GM19372 (cell line): ENCODE measurements at regions not wholly inside any gene's neighbourhood (a gene's known extent, or its start where the extent isn't known, plus 50 kb on each side); places are given as distances from the start of the nearest gene placed in this dataset.
"Not testable (repeated sequence)": the region's sequence is repeated elsewhere in the genome, so short reads cannot be mapped to it uniquely, and the experiment has no call there.

Experiments used
- ATAC-seq: cut with Tn5 transposase; IDR thresholded peaks from one replicate; pipeline ENCODE4 v1.9.1; 2021; ENCODE audit warnings: mild to moderate bottlenecking, low read depth, moderate library complexity; ENCODE audit not compliant: unreplicated experiment

DNA sequence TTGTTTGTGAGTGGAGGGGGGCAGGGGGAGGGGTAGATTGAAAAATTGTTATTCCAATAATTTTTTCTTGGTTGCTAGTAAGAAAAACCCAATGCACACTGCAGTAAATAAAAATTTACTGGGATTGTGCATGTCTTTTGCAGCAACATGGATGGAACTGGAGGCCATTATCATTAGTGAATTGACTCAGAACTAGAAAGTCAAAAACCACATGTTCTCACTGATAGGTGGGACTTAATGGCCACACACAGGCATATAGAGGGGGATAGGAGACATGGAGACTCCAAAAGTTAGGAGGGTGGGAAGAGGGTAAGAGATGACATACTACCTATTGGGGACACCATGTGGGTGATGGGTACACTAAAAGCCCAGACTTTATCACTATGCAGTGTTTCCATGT lies 67.2 kb downstream of the BUB3 start:
- no peak for ATAC-seq

- ATAC-seq = no peak
Observed at GRCh38 chr10:123222832-123223231, 68.6 kb downstream of the BUB3 start.

DNA sequence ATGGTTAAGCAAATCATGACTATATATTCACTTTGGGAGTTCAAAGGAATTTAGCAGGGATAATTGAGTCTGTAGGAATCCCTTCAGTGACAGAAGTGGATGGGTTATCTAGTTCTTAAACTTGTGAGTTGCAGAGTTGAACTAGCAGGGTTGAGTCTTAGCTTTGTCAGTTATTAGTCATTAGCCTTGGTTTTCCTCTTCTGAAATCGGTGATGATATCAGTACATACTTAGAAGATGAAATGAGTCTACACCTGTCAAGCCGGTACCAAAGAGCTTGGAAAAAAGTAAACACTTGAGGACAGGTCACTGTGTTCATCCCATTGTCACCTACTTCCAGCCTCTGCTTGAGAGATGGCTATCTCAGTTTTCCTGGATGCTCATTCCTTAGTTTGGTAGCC lies 73.5 kb downstream of the BUB3 start:
- no peak for ATAC-seq

- no peak for ATAC-seq
Observed at GRCh38 chr10:123229927-123230630, 75.9 kb downstream of the BUB3 start.

DNA sequence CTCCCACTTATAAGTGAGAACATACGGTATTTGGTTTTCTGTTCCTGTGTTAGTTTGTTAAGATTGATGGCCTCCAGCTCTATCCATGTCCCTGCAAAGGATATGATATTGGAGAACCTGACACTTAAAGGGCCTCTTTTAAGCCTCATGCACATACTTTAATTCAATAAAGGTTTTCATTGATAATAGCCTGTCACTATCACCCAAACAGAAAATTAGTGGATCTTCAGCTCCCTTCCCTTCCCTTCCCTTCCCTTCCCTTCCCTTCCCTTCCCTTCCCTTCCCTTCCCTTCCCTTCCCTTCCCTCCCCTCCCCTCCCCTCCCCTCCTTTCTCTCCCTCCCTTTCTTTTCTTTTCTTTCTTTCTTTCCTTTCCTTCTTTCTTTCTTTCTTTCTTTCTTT lies 78.7 kb downstream of the BUB3 start:
- ATAC-seq = not testable (repeated sequence)

- ATAC-seq = not testable (repeated sequence)
Observed at GRCh38 chr10:123235014-123235413, 80.8 kb downstream of the BUB3 start.

DNA sequence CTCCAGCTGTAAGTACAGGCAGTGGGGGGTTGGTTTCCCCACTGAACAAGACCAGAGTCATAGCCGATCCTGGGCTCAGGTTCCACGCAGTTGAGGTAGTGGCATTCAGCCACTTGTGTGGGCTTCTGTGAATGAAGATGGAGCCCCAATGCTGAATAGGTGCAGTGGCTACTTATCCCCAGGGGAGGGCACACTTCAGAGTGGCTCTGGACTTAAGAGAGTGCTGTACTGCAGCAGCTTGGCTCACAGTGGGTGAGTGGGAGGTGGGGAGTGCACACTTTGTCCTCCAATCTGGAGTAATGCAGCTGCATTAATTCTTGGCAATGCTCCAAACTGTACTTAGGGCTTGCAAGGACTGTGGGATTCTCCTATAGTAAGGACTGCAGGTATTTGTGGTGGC lies 81.9 kb downstream of the BUB3 start:
- no peak for ATAC-seq

DNA sequence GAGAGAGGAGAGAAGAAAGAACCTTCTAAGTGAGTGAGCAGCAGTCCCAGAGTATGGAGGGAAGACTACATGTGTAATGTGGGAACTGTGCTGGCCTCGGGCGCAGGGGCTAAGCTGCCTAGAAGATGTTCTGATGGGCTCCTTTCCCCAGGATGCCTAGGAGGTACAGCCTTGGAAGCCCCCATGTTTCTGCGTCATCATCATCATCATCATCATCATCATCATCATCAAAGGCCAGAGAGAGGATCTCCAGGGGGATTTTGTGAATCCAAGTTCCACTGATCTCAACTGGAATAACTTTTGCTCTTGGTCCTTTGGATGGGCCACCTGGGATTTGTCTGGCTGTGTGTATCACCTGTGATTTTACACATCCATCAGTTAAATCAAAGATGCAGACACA lies 86.0 kb downstream of the BUB3 start:
- ATAC-seq = no peak

DNA sequence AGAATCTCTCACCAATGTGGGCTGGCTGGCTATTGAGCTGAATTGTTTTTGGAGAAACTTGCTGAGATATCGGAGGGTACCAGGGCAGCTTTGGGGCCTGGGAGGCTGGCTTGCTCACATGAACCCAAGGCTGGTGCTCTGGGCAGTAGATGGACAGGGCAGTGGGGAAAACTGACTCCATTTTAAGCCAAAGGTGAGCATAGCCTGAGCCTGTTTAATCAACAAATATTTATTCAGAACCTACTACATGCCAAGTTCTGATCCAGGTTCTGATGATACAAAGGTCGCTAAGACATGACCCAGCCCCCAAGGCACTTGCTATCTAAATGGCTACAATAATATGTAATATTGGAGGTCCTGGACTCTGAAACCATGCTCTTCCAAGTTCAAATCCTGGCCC lies 86.6 kb downstream of the BUB3 start:
- ATAC-seq = no peak

GRCh38 chr10:123241391-123242141 lies 87.4 kb downstream of the BUB3 start:
- ATAC-seq = no peak

GRCh38 chr10:123244747-123245146 lies 90.5 kb downstream of the BUB3 start:
- no peak for ATAC-seq

DNA sequence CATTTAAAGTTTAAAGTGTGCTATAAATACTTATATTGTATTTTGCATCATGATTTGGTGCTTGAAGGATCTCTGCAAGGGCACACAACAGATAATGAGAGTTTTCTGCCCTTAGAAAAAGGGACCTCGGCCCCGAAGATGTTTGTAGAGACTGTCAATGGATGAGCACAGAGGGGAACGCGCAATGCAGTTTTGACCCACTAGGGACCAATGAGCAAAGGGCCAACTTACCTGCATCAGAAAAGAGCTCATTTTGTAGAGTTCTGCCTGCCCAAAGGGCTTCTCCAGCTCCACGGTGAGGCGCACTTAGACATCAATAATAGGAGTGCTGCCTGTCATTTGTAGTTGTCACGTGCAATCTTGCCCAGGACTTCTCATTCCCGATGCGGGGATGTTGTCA lies 91.1 kb downstream of the BUB3 start:
- no peak for ATAC-seq

DNA sequence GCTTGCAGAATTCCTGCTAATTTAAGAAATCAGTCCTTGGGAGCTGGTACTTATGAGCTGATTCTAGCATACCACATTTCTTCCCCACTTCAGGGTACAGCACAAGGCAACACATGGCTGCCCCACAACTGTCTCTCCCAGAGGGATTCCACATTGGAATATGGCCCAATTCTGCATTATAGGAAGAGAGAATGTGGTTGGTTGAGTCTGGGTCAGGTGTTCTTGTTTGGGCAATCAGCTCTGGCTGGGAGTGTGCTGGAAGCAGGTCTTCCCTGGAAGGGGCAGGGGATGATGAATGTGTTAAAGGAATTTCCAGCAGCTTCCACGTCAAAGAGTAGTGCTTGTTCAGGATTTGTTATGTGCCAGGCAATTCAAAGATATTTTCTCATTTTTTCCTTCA lies 95.7 kb downstream of the BUB3 start:
- ATAC-seq = no peak

GRCh38 chr10:123250640-123251039 lies 96.4 kb downstream of the BUB3 start:
- no peak for ATAC-seq

DNA sequence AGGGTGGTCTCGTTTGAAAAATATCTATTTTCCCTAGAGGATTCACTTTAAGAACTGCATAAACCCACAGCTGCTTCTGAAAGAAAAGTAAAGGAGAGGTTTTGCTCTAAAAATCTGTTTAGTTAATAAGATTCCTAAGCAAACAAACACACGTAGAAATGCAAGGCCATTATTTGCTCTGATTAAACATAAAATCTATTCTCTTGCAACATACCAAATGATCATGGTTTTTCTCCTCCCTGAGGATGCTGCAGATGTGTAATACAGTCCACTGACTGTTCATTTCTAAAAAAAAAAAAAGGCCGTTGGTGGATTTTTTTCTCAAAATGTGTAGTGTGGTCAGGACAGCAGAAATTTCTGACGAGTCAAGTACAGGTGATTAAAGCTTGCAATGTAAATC lies 98.6 kb downstream of the BUB3 start:
- no peak for ATAC-seq

GRCh38 chr10:123254343-123254742 lies 100.1 kb downstream of the BUB3 start:
- ATAC-seq = not testable (repeated sequence)

DNA sequence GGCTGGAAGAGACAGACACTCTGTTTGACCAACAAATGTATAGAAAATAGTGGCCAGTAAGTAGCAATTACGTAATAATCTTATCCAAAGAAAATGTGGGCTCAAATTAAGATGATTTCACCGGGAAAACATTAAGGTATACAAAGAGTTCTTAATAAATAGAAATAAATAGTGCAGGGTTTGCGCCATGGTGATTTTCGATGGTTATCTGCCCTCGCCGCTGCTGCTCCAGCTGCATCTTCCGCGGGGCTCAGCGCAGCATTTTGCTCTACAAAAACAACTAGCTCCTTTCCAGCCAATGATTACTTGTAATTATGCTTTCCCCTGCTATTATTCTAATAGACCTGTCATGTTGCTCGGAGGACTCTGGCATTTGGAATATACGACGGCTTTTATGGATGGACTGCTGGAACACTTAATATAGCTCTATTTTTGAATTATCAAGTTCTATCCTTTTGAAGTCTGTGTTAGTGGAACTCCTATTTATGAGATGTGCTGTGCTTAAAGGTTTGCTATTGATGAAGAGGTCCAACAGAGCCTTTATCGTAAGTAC lies 103.8 kb downstream of the BUB3 start:
- no peak for ATAC-seq

GRCh38 chr10:123259081-123259480 lies 104.9 kb downstream of the BUB3 start:
- no peak for ATAC-seq

- ATAC-seq = no peak
Observed at GRCh38 chr10:123259791-123260190, 105.6 kb downstream of the BUB3 start.

DNA sequence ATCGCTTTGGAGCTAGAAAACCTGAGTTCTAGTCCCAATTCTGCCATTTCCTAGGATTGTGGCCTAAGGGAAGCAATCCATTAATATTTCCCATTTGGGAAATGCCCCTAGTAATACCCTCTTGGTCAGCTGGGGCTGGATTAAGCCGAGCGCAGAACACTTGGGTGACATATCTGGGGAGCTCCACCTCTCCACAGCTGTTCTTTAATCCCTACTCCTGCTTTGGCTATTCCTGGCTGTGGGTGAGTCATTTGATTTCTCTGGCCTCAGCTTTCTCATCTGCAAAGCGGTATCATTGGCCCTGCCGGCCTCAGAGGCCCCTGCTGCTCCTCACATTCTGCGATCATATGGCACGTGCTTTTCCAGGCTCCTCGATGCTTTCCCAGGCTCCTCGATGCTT lies 108.3 kb downstream of the BUB3 start:
- ATAC-seq = no peak

DNA sequence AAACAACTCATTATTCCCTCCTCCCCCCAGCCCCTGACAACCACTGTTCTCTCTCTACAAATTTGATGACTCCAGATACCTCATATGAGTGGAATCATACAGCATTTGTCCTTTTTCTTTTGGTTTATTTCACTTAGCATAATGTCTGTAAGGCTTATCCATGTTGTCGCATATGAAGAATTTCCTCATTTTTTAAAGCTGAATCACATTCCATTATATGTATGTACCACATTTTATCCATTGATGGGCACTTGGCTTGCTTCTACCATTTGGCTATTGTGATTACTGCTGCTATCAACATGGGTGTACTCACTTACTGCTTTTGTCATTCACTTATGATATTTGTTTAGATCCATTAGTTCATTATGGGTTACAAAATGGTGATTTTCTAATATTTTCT lies 112.8 kb downstream of the BUB3 start:
- no peak for ATAC-seq

GRCh38 chr10:123269017-123269552 lies 114.9 kb downstream of the BUB3 start:
- ATAC-seq = no peak
